ENCODE measurements at regions not wholly inside any gene's neighbourhood (a gene's known extent, or its start where the extent isn't known, plus 50 kb on each side); places are given as distances from the start of the nearest gene placed in this dataset.

DNA sequence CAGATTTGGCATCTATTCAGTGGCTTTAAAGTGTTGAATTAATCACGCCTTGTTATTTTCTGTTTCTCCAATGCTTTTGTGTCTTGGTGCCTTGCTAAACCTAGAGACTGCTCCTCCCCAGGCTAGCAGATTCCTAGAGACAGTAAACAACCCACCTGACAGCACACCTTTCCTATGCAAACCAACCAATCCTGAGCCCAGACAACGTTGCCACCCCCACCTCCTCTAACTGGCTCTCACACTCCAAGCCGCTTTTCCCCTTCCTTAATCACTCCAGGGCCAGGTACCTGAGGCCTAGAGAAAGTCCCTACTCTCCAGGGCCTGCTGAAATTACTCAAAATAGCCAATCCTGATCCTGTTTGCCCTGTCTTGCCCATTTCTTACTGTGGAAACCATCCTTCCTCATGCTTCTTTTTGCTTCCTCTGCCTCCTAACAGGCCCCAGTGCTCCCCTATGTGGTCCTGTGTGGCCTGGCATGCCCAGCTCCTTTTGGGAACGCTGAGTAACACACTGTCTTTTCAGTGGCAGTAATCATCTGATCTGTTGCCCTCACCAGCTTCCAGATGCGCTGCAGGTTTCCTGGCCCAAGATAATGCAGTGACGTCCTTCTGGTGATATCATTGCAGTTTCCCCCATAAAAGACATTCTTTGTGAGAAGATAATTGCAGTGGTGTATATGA lies 53.4 kb downstream of the GAS1 start:
- DNase-seq, result no peak

DNA sequence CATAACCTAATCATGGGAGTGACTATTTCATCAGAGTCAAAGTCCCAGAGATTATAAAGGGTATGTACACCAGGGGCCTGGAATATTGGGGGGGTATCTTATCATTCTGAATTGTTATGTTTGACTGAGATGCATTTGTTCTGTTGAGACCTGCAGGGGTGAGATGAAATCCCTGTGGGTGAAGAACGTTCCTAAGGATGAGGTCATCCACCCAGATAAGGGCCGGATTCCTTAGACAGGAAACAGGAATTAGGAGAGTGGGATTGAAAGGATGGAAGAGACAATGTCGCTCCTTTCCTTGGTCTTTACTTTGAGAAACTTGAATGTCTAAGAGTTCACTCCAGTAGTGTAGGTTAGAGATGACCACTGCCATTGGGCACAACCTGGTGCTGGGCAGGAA lies 54.7 kb downstream of the GAS1 start:
- no peak for DNase-seq

DNA sequence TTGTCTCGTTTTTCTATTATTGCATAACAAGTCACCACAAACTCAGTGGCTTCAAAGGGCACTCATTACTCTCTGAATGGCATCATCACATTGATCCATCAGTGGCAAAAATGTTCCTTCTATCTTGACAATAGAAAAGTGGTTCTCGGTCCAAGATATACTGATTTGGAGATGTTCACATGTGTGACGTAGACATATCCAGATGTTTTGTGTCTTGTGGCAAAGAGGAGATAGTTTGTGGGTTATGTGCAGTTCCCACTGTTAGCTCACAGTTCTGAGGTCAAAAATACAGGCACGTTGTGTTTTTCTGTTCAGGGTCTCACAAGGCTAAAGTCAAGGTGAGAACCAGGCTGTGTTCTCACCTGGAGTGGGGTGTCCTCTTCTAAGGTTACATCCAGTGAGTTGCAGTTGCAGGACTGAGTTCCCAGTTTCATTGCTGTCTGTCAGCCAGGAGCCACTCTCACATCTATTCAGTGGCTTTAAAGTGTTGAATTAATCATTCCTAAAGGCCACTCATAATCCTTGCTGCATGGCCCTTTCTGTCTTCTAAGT lies 55.3 kb downstream of the GAS1 start:
- DNase-seq, result no peak

DNA sequence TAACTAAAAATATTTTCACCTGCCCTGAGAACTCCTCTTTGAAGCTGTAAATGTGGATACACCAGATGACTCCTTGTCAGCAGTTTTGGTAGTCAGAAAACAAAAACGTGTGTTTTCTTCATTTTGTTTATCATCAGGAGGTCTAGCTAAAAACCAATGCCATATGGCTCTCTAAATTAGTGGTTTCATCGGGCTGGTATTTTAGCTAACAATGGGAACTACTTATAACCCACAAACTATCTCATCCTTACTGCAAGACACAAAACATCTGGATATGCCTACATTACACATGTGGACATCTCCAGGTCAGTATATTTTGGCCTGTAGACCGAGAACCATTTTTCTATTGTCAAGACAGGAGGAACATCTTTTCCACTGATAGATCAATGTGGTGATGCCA lies 56.2 kb downstream of the GAS1 start:
- no peak for DNase-seq

DNA sequence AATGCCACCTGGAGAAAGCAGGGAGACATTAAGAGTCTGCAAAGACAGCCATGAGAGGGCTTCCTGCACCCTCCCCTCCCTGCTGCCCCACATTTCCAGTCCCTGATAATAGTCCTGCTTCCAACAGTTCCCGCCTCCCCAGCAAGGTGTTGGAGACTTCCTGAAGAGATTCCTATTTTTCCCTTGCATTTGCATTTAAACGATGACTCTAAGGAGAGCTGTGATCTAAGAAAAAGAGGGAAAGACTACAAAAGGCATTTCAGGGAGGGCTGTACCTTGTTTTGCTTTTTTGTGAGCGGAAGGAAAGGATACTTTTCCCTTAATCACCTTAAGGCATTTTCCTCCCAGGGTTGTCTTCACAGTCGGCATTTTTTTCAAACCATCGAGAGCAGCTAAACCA lies 62.1 kb downstream of the GAS1 start:
- no peak for DNase-seq

DNA sequence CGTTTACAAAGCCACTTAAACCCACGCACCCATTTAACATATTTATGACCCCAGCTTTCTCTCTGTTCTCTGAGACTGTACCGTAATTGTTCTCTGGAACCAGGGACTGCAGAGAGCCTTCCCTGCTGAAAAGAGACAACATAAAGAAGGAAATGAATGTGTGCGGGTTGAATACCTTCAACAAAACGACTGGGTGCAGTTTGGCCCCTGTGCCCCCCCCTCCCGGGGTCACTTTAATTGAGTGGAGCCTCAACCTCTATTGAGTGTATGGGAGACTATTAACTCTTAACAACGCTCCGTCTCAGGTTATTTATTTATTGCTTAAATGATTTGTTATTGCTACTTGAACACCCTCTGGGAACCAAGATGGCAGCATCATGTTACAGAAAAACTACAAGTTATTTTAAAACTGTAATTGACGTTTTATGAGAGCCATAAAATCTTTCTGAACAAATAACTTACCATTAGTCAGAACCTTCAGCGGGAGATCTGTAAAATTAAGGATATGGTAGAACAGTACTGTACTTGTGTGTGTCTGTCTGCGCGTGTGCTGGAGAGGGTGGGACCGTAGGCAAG lies 70.6 kb downstream of the GAS1 start:
- DNase-seq, result no peak

DNA sequence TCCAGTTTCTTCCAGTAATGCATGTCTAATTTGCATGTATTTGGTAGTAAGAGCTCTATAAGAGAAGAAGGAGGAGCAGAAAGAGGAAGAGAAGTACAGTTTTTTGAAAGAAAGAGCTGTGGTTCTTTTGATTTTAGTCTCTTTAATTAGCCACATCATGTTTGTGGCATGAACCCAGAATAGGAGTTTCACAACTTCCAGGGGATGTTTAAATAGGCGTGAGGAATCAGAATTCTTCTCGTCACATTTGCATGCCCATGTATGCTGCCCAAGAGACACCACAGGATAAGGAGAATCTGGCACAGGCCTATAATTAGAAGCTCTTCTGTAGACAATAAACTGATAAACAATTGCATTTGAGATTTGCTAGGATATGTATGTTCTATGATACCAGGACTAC lies 78.7 kb downstream of the GAS1 start:
- DNase-seq, result no peak

DNA sequence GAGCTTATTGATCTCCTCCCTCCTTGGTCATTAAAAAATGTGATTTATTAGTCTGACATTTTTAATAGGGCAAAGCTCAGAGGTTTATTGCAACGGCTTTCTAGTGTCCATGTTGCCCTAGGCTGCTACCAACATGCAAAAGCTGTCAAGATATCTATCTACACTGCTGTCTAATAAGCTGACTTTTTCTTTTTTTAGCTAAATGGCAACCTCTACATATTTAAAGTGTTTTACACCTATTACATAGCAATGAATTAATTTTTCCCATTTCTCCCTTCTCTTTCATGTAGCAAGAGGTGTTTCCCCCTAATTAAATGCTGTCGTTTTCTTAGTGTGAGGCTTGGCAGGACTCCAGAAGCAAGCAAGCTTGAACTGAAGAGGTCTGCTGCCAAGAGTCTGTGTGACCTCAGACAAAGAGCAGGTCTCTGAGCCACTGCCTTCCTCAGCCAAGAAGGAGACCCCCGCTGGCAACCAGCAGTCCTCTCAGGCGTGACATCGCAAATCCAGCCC lies 79.4 kb downstream of the GAS1 start:
- no peak for DNase-seq

DNA sequence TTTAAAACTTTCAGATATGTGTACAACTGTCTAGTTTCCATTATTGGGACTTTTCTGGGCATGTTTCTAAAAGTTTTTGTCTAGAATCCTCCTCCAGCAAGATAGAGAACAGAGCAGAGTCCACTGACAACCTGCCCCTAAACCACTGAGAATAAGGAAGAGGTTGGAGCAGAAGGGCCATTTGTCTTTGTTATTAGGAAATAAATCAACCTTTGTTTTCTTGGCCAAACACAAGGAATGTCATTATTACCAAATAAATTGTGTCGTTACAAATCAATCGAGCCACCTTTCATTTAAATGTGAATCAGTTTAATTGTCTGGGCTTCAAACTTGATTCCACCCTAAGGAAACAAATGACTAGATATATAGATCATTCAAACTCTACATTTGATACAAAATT lies 81.4 kb downstream of the GAS1 start:
- DNase-seq, result no peak

DNA sequence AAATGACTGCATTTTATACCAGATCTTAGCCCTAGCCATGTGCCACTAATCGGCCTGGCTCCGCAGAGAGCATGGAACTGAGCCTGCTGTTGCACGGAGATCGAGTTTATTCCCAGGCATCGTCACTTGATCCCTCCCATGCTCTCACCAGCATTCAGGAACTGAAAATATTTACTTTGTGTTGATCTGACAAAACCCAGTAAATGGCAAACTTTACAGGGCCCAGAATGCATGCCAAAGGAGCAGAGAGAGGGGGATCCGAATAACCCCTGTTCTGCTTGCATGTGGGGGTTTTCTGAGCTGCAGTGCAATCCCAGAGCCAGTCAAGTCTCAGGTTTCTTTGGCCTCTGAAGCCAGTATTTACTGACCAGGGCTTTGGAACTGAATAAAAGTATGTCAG lies 87.3 kb downstream of the GAS1 start:
- DNase-seq, result no peak

DNA sequence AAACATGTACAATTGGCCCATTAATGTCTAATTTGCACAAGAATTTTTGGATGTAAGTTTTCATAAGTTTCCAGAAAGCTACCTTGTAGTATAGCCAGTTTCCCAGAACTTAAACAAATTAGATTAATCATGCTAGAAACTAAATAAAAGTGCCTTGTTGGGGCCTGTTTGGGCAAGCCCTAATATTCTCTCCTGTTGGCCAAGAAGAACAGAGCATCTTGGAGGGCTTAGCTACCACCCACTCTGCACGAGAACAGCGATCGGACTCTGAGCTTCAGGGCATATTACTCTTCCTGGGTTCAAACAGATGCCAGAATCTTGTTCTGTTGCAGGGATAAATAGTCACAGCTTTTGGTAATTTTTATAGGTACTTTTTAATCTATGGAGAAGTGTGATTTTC lies 88.2 kb downstream of the GAS1 start:
- DNase-seq, result no peak

DNA sequence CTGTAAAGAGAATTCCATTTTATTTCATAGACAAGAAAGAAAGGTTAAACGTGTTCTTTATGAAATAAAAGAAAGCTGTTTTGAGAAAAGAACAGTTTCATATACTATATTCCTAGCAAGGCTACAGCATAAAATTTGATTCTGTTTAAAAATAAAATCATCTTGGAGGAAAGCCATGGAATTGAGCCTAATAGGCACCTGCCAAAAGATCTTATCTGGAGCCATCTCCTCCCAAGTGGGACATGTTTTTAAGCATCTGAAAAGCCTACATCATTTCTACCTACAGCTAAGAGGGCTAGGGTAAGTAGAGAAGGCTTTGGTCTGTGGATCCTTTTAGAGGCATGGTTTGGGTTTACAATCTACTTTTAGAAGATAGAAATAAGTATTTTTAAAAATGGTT lies 89.3 kb downstream of the GAS1 start:
- DNase-seq, result no peak

DNA sequence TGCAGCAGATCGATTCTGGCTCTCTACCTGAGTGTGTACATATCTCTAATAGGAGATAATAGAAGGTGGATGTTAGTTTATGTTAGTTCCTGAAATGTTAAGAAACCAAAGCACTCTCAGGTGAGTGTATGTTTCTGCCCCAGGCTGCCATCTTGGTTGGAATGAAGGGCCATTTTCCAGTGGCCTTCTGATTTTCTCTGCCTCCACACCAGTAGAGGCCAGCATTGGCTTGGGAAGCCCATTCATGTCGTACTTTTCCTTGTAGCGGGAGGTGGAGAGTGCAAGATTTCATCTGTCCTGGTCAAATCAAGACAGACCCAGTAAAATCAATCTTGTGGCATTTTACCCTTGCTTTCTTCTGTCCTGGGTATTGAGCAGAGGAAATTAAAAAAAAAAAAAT lies 91.0 kb downstream of the GAS1 start:
- no peak for DNase-seq

DNA sequence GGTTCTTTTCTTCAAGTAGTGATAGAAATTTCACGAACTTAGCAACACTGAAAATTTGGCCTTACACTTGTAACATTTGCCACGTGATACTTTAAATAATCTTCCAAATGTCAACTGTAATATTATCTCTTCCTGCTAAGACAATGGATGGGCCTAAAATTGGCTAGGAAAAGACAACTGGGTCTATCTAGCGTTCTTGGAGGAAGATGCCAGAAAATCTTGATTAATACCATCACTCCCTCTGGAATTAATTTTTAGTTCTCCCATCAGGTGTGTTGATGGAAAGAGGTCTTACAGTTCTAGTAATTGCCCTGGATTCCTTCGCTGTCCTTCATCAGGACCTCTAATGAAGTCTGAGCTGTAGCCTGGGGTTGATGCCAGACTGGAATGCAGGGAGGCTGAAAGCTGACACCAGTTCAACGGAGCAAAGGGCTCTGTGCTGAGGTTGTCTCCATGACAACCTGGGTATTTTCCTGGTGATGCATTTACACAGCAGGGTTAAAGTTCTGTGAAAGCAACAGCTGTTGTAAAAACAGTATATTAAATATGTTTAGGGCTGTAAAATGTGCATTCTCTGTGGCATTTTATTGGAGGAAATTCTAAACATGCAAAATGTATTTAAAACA lies 92.3 kb downstream of the GAS1 start:
- no peak for DNase-seq

DNA sequence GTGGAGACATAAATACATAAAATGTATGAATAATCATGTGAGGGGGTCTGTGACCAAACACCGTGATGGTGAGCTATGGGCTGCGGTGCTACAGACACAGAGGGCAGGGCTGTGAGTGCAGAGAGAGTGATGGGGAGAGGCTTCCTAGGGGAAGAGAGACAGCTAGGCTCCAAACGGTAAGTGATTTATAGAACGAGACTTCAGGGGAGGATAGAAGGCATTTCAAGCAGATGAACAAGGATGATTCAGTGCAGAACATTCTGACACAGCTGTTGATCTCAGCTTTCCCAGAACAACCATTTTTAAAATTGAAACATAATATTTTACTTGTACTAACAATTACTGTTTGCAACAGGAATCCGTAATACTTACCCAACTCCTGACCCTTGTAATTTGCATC lies 100.7 kb downstream of the GAS1 start:
- no peak for DNase-seq

DNA sequence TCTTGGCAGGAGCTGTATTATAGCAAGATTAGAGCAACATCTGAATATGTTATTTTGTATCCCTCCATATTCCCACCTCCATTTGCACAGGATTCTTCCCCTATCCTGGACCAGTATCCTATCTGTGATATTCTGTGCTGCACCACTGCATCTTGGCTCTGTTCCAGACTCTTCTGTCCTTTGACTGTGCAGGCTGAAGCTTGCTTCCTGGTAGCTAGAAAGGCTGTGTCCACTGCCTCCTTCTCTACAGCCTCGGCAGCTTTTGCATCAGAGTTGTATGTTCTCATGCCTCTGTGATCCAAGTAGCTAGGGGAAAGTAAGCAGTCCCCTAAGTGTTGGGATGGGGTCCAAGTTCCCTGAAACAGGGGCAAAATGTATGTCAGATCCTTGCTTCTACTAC lies 104.1 kb downstream of the GAS1 start:
- no peak for DNase-seq

DNA sequence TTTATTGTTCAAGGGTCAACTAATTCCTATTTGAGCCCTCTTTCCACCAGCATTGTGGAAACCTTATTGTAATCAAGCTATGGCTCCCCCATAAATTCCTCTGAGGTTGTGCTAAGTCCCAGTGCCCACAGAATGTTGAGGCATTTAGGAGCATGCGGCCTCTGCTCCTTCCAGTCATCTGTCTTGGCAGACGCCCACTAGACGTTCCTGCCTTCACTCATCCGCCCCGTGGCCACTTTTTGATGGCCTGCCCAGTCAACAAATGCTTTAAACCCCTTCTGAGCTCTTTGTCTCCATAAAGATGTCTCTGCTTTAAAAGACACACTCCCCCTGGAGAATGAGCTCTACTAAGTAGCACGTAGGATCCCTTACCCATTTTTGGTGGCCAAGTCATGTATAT lies 104.7 kb downstream of the GAS1 start:
- DNase-seq, result no peak

DNA sequence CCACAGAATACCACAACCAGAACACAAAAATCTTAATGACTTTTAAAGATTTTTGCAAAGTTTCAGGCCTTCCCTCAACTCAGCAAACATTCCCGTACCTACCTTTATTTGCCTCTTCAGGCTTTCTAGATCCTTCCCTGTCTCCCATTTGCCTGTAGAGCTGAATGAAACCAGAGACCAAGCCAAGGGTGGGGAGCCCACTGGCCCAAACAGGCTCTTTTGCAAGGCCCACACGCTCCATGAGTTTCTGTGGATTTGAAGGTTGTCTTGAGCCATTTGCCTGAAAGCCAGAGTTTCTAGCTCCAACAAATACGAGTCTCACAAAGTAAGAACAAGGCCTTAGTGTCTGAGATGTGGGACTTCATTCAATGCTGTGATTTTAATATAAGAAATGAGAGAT lies 107.8 kb downstream of the GAS1 start:
- no peak for DNase-seq

DNA sequence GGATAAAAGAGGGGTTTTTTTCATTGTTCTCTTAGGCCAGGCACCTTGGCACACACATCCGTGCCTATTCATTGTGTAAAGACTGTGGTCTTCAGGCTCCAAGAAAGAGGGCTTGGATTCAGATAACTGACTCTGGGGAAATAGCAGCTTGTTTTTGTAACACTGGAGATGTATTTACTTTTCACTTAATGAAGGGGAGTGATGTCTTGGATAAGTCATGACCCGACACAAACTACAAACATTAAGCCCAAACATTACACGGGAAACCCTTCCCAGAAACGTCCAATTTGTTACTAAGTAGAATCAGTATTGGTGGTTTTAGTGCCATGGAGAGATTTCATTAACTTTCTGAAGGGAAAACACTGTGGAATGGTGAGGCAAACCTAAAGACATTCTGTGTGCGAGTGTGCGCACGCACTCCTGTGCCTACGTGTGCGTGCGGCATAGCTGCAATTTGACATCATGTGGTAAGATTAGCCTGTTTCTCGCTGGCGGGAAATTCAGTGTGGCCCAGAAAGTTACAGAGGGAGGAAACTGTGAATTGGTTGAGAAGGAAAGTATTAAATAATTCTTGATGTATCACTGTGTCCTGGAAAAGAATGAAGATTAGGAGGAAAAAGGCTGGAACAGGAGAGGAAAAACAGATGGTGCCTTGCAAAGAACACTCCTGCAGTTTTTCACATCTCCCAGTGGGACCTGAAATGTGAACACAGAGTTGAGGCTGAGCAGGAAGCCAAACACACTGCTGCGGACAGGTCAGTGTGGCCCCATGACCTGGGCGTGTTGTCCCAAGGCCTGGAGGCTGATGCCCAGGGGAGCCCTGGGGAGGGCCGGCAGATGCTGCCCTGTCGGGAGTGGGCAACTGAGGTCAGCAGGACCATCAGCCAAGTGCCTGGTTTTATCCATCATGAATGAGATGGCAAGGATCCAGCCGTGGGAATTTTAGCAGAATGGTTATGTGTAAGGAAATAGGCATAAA lies 108.5 kb downstream of the GAS1 start:
- DNase-seq, result no peak

DNA sequence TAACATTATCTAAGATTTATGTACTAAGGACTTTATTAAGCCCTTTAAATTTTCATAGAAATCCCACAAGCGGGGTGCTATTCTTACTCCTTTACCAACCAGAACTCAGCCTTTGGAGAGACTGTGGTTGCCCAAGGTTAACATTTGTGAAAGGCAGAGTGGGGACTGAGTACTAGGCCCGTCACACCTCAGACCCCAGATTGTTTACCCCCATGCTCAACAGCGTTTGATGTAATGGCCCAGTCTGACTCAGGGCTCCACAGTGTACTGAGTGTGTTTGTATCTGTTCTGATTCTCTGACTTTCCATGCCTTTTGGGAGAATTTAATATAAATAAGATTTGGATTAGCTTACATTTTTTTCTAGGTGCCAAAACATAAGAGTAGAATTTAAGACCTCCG lies 110.0 kb downstream of the GAS1 start:
- DNase-seq, result no peak

DNA sequence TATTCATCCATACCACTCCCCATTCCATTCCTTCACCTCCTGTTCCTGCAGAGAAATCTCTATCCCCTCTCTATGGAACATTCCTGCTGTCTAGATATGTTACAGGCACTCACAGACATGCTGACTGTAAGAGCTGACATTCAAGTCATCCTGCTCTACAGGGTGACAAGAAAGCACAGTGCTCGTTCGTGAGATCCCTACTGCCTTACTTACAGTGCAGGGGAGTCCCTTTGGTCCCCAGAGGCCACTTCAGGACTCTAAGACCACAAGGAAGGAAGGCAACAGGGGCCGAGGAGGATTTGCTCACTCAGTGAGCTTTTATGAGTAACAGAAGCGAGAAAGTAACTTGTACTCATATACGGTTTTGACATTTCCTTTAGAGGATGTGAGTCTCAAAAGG lies 110.5 kb downstream of the GAS1 start:
- no peak for DNase-seq

DNA sequence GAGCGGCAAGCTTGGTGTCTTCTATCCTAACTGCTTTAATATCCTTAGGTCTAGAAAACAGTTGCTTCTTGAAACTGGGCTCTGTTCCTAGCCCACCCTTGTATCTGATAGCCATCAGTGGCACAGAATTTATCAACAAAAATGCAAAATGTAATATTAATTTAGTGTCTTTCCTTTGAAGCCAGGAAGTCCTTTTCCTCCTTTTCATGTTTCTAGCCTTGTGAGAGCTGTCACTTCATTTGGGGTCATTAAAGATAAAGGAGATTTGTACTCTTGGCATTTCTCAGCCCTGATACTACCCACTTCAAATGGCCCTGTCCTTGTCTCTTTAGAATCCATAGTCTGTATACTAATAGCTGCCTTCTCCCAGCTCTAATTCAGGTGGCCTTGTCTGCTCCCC lies 111.0 kb downstream of the GAS1 start:
- DNase-seq, result no peak

DNA sequence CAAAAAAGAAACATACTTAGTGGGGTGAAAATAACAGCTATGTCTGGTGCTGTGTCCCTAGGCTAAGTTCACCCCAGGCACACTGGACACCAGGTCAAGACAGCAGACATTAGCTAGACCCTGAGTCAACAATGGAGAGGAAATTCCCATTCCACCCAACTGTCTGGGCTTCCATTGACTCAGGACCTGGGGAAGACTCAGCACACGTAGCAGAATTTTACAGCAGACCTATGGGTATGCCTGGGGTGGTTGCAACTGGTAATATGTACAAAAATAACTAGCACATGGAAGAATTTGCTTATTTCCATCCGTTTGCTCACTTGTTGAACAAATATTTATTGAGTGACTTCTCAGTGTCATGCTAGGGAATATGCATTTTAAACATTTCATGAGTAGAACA lies 117.0 kb downstream of the GAS1 start:
- DNase-seq, result no peak

All from CD4-positive, alpha-beta T cell treated with Interleukin-21 for 1 hour (primary cell).